ENCODE measurements at regions not wholly inside any gene's neighbourhood (a gene's known extent, or its start where the extent isn't known, plus 50 kb on each side); places are given as distances from the start of the nearest gene placed in this dataset.

DNA sequence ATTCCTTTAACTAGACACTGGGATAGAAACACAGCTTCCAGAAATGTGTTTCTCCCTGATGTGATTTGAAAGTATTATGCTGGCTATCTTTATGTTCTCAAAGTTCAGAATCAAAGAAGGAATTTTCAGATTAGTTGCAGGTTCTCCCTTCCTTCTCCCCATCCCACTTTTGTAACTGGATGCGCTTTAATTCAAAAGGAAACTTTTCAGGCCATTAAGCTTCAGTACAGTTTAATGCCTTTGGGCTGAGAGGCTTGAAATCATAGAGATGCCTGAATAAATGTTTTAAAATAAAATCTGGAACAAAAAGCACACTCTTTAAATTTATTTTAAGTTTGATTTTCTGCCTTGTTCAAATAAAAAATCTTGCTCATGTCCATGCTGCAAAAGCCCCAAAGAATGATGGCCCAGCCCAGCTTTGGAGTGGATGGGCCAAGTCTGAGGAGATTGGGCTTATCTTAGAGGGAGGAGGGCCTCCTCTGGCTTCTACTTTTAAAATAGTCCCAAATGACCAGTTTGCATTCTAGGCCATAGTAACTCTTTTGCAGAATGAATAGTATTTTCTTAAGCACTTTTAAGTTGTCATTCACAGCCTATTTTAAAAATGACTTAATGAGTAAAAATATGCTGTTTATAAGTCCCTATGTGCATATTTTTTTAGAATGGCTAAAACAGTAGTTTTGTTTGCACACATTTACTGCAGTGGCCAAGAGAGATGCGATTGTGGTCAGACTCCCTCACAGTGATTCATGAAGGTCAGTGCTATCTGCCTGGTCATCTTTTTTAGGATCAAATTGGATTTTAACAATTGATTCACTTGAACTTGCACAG lies 129.2 kb downstream of the MTX2 start:
- H3K4me3 ChIP-seq (ENCODE audit: low read depth, low read length), result no peak overlapping the region
- TF ChIP-seq, protein P1, sequence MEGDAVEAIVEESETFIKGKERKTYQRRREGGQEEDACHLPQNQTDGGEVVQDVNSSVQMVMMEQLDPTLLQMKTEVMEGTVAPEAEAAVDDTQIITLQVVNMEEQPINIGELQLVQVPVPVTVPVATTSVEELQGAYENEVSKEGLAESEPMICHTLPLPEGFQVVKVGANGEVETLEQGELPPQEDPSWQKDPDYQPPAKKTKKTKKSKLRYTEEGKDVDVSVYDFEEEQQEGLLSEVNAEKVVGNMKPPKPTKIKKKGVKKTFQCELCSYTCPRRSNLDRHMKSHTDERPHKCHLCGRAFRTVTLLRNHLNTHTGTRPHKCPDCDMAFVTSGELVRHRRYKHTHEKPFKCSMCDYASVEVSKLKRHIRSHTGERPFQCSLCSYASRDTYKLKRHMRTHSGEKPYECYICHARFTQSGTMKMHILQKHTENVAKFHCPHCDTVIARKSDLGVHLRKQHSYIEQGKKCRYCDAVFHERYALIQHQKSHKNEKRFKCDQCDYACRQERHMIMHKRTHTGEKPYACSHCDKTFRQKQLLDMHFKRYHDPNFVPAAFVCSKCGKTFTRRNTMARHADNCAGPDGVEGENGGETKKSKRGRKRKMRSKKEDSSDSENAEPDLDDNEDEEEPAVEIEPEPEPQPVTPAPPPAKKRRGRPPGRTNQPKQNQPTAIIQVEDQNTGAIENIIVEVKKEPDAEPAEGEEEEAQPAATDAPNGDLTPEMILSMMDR (conservative IDR thresholded peaks at IDR 0.05; ENCODE audit: low read depth, low read length), result no peak
- DNase-seq (ENCODE audit: low read depth), result no peak

DNA sequence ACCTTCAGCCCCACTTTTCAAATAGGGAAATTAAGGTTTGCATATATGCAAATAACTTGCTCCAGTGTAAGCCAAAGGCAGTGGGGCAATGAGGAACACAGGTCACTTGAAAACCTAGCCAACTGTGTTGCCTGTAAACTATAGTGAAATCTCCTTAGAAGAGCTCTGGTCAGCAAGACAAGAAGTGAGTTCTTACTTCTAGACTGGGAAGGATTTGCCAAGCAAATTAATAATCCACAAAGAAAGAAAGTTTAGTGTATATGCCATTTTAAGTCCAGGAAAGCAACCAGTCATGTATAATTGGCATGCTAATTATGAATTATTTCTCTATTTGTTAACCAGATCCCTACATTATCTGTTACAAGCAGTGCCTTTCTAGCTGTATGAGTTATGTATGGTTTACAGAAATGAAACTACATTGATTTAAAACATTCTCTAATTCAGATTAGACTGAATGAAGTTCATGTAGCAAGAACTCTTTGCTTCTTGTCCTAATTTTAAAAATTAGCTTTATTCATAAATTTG lies 129.9 kb downstream of the MTX2 start:
- no peak for DNase-seq (ENCODE audit: low read depth)
- TF ChIP-seq, protein P1 (conservative IDR thresholded peaks at IDR 0.05; ENCODE audit: low read depth, low read length), result no peak
- H3K4me3 ChIP-seq (ENCODE audit: low read depth, low read length), result no peak overlapping the region

DNA sequence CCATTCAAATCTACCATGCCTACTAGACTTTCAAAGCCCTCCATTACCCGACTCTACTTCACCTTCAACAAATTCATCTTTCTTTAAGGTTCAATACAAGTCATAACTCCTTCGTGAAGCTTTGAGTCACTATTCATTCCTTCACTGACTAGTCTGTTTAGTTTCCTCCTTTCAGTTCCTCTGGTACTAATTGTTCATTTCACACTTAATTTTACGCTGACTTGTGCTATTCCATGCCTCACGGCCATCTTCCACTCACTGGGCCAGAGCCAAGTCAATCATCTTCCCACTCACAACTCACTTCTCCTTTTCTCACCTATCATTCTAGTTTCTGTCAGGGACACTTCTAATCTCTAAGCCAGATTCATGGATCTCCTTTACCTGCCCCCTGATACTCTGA lies 136.2 kb downstream of the MTX2 start:
- TF ChIP-seq, protein P1 (conservative IDR thresholded peaks at IDR 0.05; ENCODE audit: low read depth, low read length), result no peak
- no peak for DNase-seq (ENCODE audit: low read depth)
- no peak overlapping the region for H3K4me3 ChIP-seq (ENCODE audit: low read depth, low read length)

DNA sequence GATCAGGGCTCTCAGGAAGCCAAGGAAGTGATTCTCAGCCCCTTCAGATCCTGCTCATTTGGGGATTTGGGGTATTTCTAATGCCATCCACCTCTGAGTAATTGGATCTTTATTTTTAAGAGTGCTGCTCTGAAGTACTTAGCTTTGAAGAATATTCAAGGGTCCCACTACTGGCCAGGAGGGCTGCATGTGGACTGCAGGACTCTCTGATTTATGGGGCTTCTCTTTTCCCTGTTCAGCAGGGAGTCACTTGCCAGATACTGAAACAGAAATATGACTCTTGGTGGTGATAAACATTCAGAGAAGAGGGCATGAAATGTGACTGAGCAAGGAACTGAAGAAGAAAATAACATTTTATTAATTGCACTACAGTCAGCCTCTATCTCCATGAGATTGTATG lies 138.5 kb downstream of the MTX2 start:
- DNase-seq (ENCODE audit: low read depth), result no peak
- no peak overlapping the region for H3K4me3 ChIP-seq (ENCODE audit: low read depth, low read length)
- TF ChIP-seq, protein P1 (conservative IDR thresholded peaks at IDR 0.05; ENCODE audit: low read depth, low read length), result no peak

DNA sequence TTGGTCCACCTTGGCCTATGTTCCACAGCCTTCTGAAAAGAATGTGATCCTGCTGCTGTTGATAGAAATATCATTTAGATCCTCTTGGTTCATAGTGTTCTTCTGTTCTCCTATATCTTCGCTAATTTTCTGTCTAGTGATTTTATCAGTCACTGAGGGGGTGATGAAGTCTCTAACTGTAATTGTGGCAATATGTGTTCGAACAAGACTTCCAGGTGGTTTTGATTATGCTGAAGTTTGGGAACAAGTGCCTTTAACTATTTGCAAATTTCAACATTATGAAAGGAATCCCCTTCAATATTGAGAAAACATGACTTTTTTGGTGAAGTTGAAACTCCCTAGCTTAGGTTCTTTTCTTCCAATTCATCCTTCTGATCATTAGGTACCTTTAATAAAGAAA lies 140.4 kb downstream of the MTX2 start:
- H3K4me3 ChIP-seq (ENCODE audit: low read depth, low read length), result no peak overlapping the region
- DNase-seq (ENCODE audit: low read depth), result no peak
- TF ChIP-seq, protein P1 (conservative IDR thresholded peaks at IDR 0.05; ENCODE audit: low read depth, low read length), result no peak

DNA sequence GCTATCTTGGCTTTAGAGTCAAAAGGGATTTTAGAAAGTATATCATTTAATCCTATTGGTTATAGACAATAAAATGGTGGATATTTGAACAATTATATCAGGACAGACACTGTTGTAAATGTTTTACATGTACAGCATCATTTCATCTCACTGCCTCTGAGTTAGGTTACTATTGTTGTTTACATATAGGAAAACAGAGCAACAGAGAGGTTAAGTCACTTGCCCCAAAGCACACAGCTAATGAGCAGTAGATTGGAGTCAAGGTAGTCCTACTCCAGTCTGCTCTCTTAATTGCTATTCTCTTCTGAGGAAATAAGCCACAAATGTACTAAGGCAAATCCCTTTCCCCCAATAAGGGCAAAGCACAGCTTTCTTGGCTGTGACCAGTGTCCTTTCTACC lies 142.9 kb downstream of the MTX2 start:
- no peak overlapping the region for H3K4me3 ChIP-seq (ENCODE audit: low read depth, low read length)
- no peak for DNase-seq (ENCODE audit: low read depth)
- TF ChIP-seq, protein P1 (conservative IDR thresholded peaks at IDR 0.05; ENCODE audit: low read depth, low read length), result no peak

DNA sequence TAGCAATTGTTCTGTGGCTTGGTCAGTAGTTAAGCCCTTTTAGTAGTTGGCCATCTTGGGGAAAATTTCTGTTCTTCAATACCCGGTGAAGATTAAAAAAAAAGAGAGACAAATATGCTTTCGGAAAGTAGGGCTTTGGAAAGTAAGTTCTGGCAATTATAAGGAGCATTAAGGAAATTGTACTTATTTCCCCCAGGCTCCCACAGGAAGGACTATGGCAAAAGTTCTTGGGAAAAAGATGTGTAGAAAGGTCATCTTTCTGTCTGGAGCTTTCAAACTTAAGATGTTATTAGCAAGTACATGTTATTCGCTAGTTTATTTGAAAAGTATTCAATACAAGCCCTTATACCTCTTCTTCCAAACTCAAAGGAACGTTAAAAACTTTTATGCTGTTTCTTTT lies 144.5 kb downstream of the MTX2 start:
- TF ChIP-seq, protein P1 (conservative IDR thresholded peaks at IDR 0.05; ENCODE audit: low read depth, low read length), result no peak
- no peak for DNase-seq (ENCODE audit: low read depth)
- H3K4me3 ChIP-seq (ENCODE audit: low read depth, low read length), result no peak overlapping the region

Data from epithelial cell of proximal tubule (primary cell).